ENCODE measurements at regions not wholly inside any gene's neighbourhood (a gene's known extent, or its start where the extent isn't known, plus 50 kb on each side); places are given as distances from the start of the nearest gene placed in this dataset.
A peak's percentile ranks its signal among the peaks of the same experiment; 100 is the strongest.

- H3K27ac ChIP-seq, result peak overlapping the region; percentile 59; the same call in 1 of the 2 replicates
- TF ChIP-seq ZFX (IDR thresholded peaks at IDR 0.05) (no peak), CTCF (conservative IDR thresholded peaks at IDR 0.05) (no peak)
These were observed 97.0 kb downstream of the BAMBI start for GRCh38 chr10:28774051-28774995.

GRCh38 chr10:28775773-28776172 lies 98.5 kb downstream of the BAMBI start:
- TF ChIP-seq ZFX (IDR thresholded peaks at IDR 0.05) (no peak), CTCF (conservative IDR thresholded peaks at IDR 0.05) (no peak)
- H3K27ac ChIP-seq, result no peak overlapping the region

GRCh38 chr10:28776519-28776918 lies 99.2 kb downstream of the BAMBI start:
- H3K27ac ChIP-seq, result no peak overlapping the region

GRCh38 chr10:28777911-28778310 lies 100.6 kb downstream of the BAMBI start:
- H3K27ac ChIP-seq, result no peak overlapping the region
- TF ChIP-seq ZFX (IDR thresholded peaks at IDR 0.05) (no peak), CTCF (conservative IDR thresholded peaks at IDR 0.05) (no peak)

More at GRCh38 chr10:28776519-28776918, 99.2 kb downstream of the BAMBI start:
- no peak for TF ChIP-seq CTCF (conservative IDR thresholded peaks at IDR 0.05)
- TF ChIP-seq ZFX (IDR thresholded peaks at IDR 0.05), result no peak

- H3K27ac ChIP-seq, result no peak overlapping the region
- TF ChIP-seq CTCF (conservative IDR thresholded peaks at IDR 0.05), result no peak
- no peak for TF ChIP-seq ZFX (IDR thresholded peaks at IDR 0.05)
These were observed 101.2 kb downstream of the BAMBI start for GRCh38 chr10:28778524-28778923.

- no peak for TF ChIP-seq CTCF (conservative IDR thresholded peaks at IDR 0.05)
- TF ChIP-seq ZFX (IDR thresholded peaks at IDR 0.05), result no peak
- H3K27ac ChIP-seq, result no peak overlapping the region
These were observed 104.0 kb downstream of the BAMBI start for GRCh38 chr10:28781296-28781695.

GRCh38 chr10:28783087-28783486 lies 105.8 kb downstream of the BAMBI start:
- H3K27ac ChIP-seq, result peak overlapping the region; percentile 26; the same call in 1 of the 2 replicates
- TF ChIP-seq ZFX (IDR thresholded peaks at IDR 0.05) (no peak), CTCF (conservative IDR thresholded peaks at IDR 0.05) (no peak)
